CD4-positive, CD25-positive, alpha-beta regulatory T cell (primary cell): ENCODE measurements at regions not wholly inside any gene's neighbourhood (a gene's known extent, or its start where the extent isn't known, plus 50 kb on each side); places are given as distances from the start of the nearest gene placed in this dataset.

Experiments
- ATAC-seq, 2 donors: fragments of 150-1000 bp; cut with Tn5 transposase; one replicate each; pipeline ENCODE4 v1.10.0; 2021; ENCODE audit warnings: low read depth in 2 of 2, moderate number of reproducible peaks in 2 of 2, moderate library complexity in 1 of 2
- DNase-seq, 3 donors: peaks; one replicate each; pipeline versions ENCODE4 v3.0.0 to v3.0.0-alpha.2; 2012 to 2022; ENCODE audit warnings: mixed read lengths in 1 of 3
- H3K27ac ChIP-seq: one replicate; pipeline ENCODE4 v1.7.0; 2013; ENCODE audit warnings: mild to moderate bottlenecking, low read length; ENCODE audit not compliant: insufficient read depth, poor library complexity, severe bottlenecking
- H3K27me3 ChIP-seq: one replicate; pipeline ENCODE4 v1.7.0; 2013; ENCODE audit warnings: low read length; ENCODE audit not compliant: control insufficient read depth, insufficient read depth
- H3K36me3 ChIP-seq: one replicate; pipeline ENCODE4 v1.7.0; 2013; ENCODE audit warnings: mild to moderate bottlenecking, low read length, moderate library complexity; ENCODE audit not compliant: control insufficient read depth, insufficient read depth
- H3K4me1 ChIP-seq: 2 replicates; pipeline ENCODE4 v1.7.0; 2013; ENCODE audit warnings: mild to moderate bottlenecking, low read length; ENCODE audit not compliant: insufficient read depth, control insufficient read depth, poor library complexity, severe bottlenecking
- H3K4me3 ChIP-seq: one replicate; pipeline ENCODE4 v1.7.0; 2013; ENCODE audit warnings: low read depth, mild to moderate bottlenecking, low read length, moderate library complexity
- H3K9me3 ChIP-seq, 2 experiments: 1 replicate in 1 of 2; 2 replicates in 1 of 2; pipeline ENCODE4 v1.7.0; 2013; ENCODE audit warnings: low read length in 2 of 2, mild to moderate bottlenecking in 1 of 2, moderate library complexity in 1 of 2; ENCODE audit not compliant: control insufficient read depth in 2 of 2
- H3K27ac Mint-ChIP-seq, 3 donors: one replicate each; pipeline ENCODE4 v1.8.0; 2020 to 2022; ENCODE audit warnings: mild to moderate bottlenecking in 3 of 3, mixed read lengths in 3 of 3, moderate library complexity in 2 of 3
- H3K27me3 Mint-ChIP-seq: one replicate; pipeline ENCODE4 v1.8.0; 2022; ENCODE audit warnings: mild to moderate bottlenecking, mixed read lengths
- H3K36me3 Mint-ChIP-seq: one replicate; pipeline ENCODE4 v1.8.0; 2020; ENCODE audit warnings: mixed read lengths
- H3K4me1 Mint-ChIP-seq, 4 donors: one replicate each; pipeline ENCODE4 v1.8.0; 2020 to 2022; ENCODE audit warnings: mixed read lengths in 4 of 4, mild to moderate bottlenecking in 1 of 4
- H3K4me3 Mint-ChIP-seq, 4 donors: one replicate each; pipeline ENCODE4 v1.8.0; 2020 to 2022; ENCODE audit warnings: mild to moderate bottlenecking in 4 of 4, mixed read lengths in 4 of 4, moderate library complexity in 3 of 4
- H3K9me3 Mint-ChIP-seq, 7 donors: one replicate each; pipeline ENCODE4 v1.8.0; 2020 to 2022; ENCODE audit warnings: mixed read lengths in 7 of 7, mild to moderate bottlenecking in 3 of 7, moderate library complexity in 2 of 7

- peaks cover 0 to 10% (median 7%) of the 10 kb centered on the region in 7 donors for H3K9me3 Mint-ChIP-seq
- Histone ChIP-seq H3K36me3 (no peaks in the 10 kb centered on the region), H3K4me3 (no peak overlapping the region), H3K9me3 (peaks cover 0 to 4% of the 10 kb centered on the region in 2 experiments), H3K4me1 (no peaks in the 10 kb centered on the region), H3K27me3 (no peaks in the 10 kb centered on the region), H3K27ac (no peak overlapping the region)
- DNase-seq = no peak
- no peak overlapping the region for H3K27ac Mint-ChIP-seq
- H3K27me3 Mint-ChIP-seq = no peaks in the 10 kb centered on the region
- no peaks in the 10 kb centered on the region for H3K4me1 Mint-ChIP-seq
- no peak for ATAC-seq
- H3K4me3 Mint-ChIP-seq = no peak overlapping the region
- H3K36me3 Mint-ChIP-seq = no peaks in the 10 kb centered on the region
These were observed 219.7 kb upstream of the NAALADL2 start for GRCh38 chr3:174639406-174639805.

GRCh38 chr3:174639970-174640369, 219.2 kb upstream of the NAALADL2 start:
- no peaks in the 10 kb centered on the region for H3K4me1 Mint-ChIP-seq
- no peak for ATAC-seq
- Histone ChIP-seq H3K27me3 (no peaks in the 10 kb centered on the region), H3K27ac (no peak overlapping the region), H3K9me3 (peaks cover 0 to 4% of the 10 kb centered on the region in 2 experiments), H3K36me3 (no peaks in the 10 kb centered on the region), H3K4me3 (no peak overlapping the region), H3K4me1 (no peaks in the 10 kb centered on the region)
- no peak overlapping the region for H3K27ac Mint-ChIP-seq
- no peak overlapping the region for H3K4me3 Mint-ChIP-seq
- H3K36me3 Mint-ChIP-seq = no peaks in the 10 kb centered on the region
- H3K9me3 Mint-ChIP-seq = peaks cover 0 to 10% (median 7%) of the 10 kb centered on the region in 7 donors
- H3K27me3 Mint-ChIP-seq = no peaks in the 10 kb centered on the region
- DNase-seq = no peak

GRCh38 chr3:174640932-174641331, 218.2 kb upstream of the NAALADL2 start:
- Mint-ChIP-seq H3K9me3 (peaks cover 0 to 10% (median 7%) of the 10 kb centered on the region in 7 donors), H3K4me3 (no peak overlapping the region), H3K27ac (no peak overlapping the region), H3K27me3 (no peaks in the 10 kb centered on the region), H3K36me3 (no peaks in the 10 kb centered on the region), H3K4me1 (no peaks in the 10 kb centered on the region)
- ATAC-seq (no peak), DNase-seq (no peak)
- Histone ChIP-seq H3K27me3 (no peaks in the 10 kb centered on the region), H3K9me3 (peaks cover 0 to 4% of the 10 kb centered on the region in 2 experiments), H3K4me1 (no peaks in the 10 kb centered on the region), H3K4me3 (no peak overlapping the region), H3K27ac (no peak overlapping the region), H3K36me3 (no peaks in the 10 kb centered on the region)

GRCh38 chr3:174644287-174644686, 214.8 kb upstream of the NAALADL2 start:
- no peak for DNase-seq
- Mint-ChIP-seq H3K27me3 (no peaks in the 10 kb centered on the region), H3K4me1 (no peaks in the 10 kb centered on the region), H3K9me3 (peaks cover 0 to 4% (median 2%) of the 10 kb centered on the region in 7 donors), H3K27ac (no peak overlapping the region), H3K36me3 (no peaks in the 10 kb centered on the region), H3K4me3 (no peak overlapping the region)
- no peak overlapping the region for H3K4me3 ChIP-seq
- H3K27ac ChIP-seq = no peak overlapping the region
- no peaks in the 10 kb centered on the region for H3K4me1 ChIP-seq
- H3K36me3 ChIP-seq = no peaks in the 10 kb centered on the region
- no peak for ATAC-seq
- H3K27me3 ChIP-seq = no peaks in the 10 kb centered on the region
- peaks cover 0 to 4% of the 10 kb centered on the region in 2 experiments for H3K9me3 ChIP-seq

- Mint-ChIP-seq H3K27ac (no peak overlapping the region), H3K9me3 (peaks cover 0 to 8% (median 3%) of the 10 kb centered on the region in 7 donors), H3K4me3 (no peak overlapping the region), H3K27me3 (no peaks in the 10 kb centered on the region), H3K4me1 (no peaks in the 10 kb centered on the region), H3K36me3 (no peaks in the 10 kb centered on the region)
- no peak overlapping the region for H3K27ac ChIP-seq
- no peaks in the 10 kb centered on the region for H3K4me1 ChIP-seq
- H3K4me3 ChIP-seq = no peak overlapping the region
- no peak for DNase-seq
- H3K27me3 ChIP-seq = no peaks in the 10 kb centered on the region
- no peaks in the 10 kb centered on the region for H3K9me3 ChIP-seq
- no peaks in the 10 kb centered on the region for H3K36me3 ChIP-seq
- no peak for ATAC-seq
These were observed 207.2 kb upstream of the NAALADL2 start for GRCh38 chr3:174651951-174652350.

GRCh38 chr3:174659511-174659910, 199.6 kb upstream of the NAALADL2 start:
- Histone ChIP-seq H3K4me3 (no peak overlapping the region), H3K9me3 (no peaks in the 10 kb centered on the region), H3K4me1 (no peaks in the 10 kb centered on the region), H3K27me3 (no peaks in the 10 kb centered on the region), H3K36me3 (no peaks in the 10 kb centered on the region), H3K27ac (no peak overlapping the region)
- Mint-ChIP-seq H3K4me1 (no peaks in the 10 kb centered on the region), H3K27me3 (no peaks in the 10 kb centered on the region), H3K36me3 (no peaks in the 10 kb centered on the region), H3K4me3 (no peak overlapping the region), H3K27ac (no peak overlapping the region), H3K9me3 (peaks cover 0 to 12% (median 3%) of the 10 kb centered on the region in 7 donors)
- no peak for DNase-seq
- no peak for ATAC-seq

GRCh38 chr3:174662653-174663052, 196.5 kb upstream of the NAALADL2 start:
- H3K27me3 ChIP-seq = no peaks in the 10 kb centered on the region
- Mint-ChIP-seq H3K27me3 (no peaks in the 10 kb centered on the region), H3K36me3 (no peaks in the 10 kb centered on the region), H3K4me3 (no peak overlapping the region), H3K4me1 (no peaks in the 10 kb centered on the region), H3K9me3 (peaks cover 0 to 30% (median 6%) of the 10 kb centered on the region in 7 donors), H3K27ac (no peak overlapping the region)
- no peak overlapping the region for H3K4me3 ChIP-seq
- DNase-seq (no peak), ATAC-seq (no peak)
- H3K9me3 ChIP-seq = no peaks in the 10 kb centered on the region
- no peak overlapping the region for H3K27ac ChIP-seq
- H3K4me1 ChIP-seq = no peaks in the 10 kb centered on the region
- H3K36me3 ChIP-seq = no peaks in the 10 kb centered on the region

GRCh38 chr3:174667386-174667785, 191.7 kb upstream of the NAALADL2 start:
- Mint-ChIP-seq H3K4me1 (no peaks in the 10 kb centered on the region), H3K36me3 (no peaks in the 10 kb centered on the region), H3K9me3 (peaks cover 4 to 30% (median 11%) of the 10 kb centered on the region in 7 donors), H3K27ac (no peak overlapping the region), H3K4me3 (no peak overlapping the region), H3K27me3 (no peaks in the 10 kb centered on the region)
- H3K27me3 ChIP-seq = no peaks in the 10 kb centered on the region
- no peak for DNase-seq
- no peak overlapping the region for H3K27ac ChIP-seq
- H3K4me1 ChIP-seq = no peaks in the 10 kb centered on the region
- no peak overlapping the region for H3K4me3 ChIP-seq
- H3K9me3 ChIP-seq = peaks cover 0 to 3% of the 10 kb centered on the region in 2 experiments
- no peak for ATAC-seq
- no peaks in the 10 kb centered on the region for H3K36me3 ChIP-seq
